A673 (cell line): ENCODE measurements at regions not wholly inside any gene's neighbourhood (a gene's known extent, or its start where the extent isn't known, plus 50 kb on each side); places are given as distances from the start of the nearest gene placed in this dataset.
A peak's percentile ranks its signal among the peaks of the same experiment; 100 is the strongest.

Experiments used
- BruUV-seq: library from RNA; stranded (reverse); fragments of 400-500 nt; replicated peaks from 2 replicates; lab custom pipeline; 2021; lab: Mats Ljungman, UMichigan
- CTCF ChIA-PET: fragments of 300-600 bp; sonication (Branson Sonifier 250); formaldehyde crosslinking; loops from one replicate; lab custom pipeline; 2022; ENCODE audit warnings: antibody characterized with exemption; lab: Charles Lee
- POLR2A ChIA-PET: fragments of 300-600 bp; sonication (Branson Sonifier 250); formaldehyde crosslinking; loops from one replicate; lab custom pipeline; 2022; ENCODE audit warnings: antibody characterized with exemption; ENCODE audit not compliant: low non-redundant PET; lab: Charles Lee
- DNase-seq: peaks from one replicate; pipeline ENCODE4 v3.0.0-alpha.2; 2015; ENCODE audit warnings: low spot score
- H3K27ac ChIP-seq: fragments of 200-600 bp; sonication (generic); 2 replicates; pipeline ENCODE4 v1.5.1; 2016; ENCODE audit warnings: mixed run types, low read depth, mild to moderate bottlenecking, mixed read lengths, antibody characterized with exemption, low read length; ENCODE audit not compliant: poor library complexity, severe bottlenecking
- H3K27me3 ChIP-seq: fragments of 200-600 bp; sonication (generic); replicated peaks from 2 replicates; pipeline ENCODE4 v1.6.1; 2017; ENCODE audit warnings: mixed run types, low read depth, mild to moderate bottlenecking, mixed read lengths, antibody characterized with exemption, low read length; ENCODE audit not compliant: insufficient read depth, poor library complexity
- H3K36me3 ChIP-seq: fragments of 200-600 bp; sonication (generic); 2 replicates; pipeline ENCODE4 v1.6.1; 2016; ENCODE audit warnings: mixed run types, mild to moderate bottlenecking, mixed read lengths, antibody characterized with exemption, low read length; ENCODE audit not compliant: insufficient read depth, poor library complexity, severe bottlenecking
- H3K4me1 ChIP-seq: fragments of 200-600 bp; sonication (generic); 2 replicates; pipeline ENCODE4 v1.6.1; 2017; ENCODE audit warnings: mixed run types, mild to moderate bottlenecking, mixed read lengths, antibody characterized with exemption, low read length; ENCODE audit not compliant: insufficient read depth, poor library complexity, severe bottlenecking
- H3K4me3 ChIP-seq: fragments of 200-600 bp; sonication (generic); 2 replicates; pipeline ENCODE4 v1.5.1; 2016; ENCODE audit warnings: low read depth, mixed run types, mild to moderate bottlenecking, mixed read lengths, low read length; ENCODE audit not compliant: poor library complexity, severe bottlenecking
- H3K9me3 ChIP-seq: fragments of 200-600 bp; sonication (generic); 2 replicates; pipeline ENCODE4 v1.6.1; 2016; ENCODE audit warnings: mixed run types, low read depth, mild to moderate bottlenecking, mixed read lengths, antibody characterized with exemption, low read length; ENCODE audit not compliant: poor library complexity, severe bottlenecking
- CTCF ChIP-seq: fragments of 300-800, 200-600 bp; sonication (generic); conservative IDR thresholded peaks from 2 replicates; pipeline ENCODE4 v1.5.1; 2017; ENCODE audit warnings: low read depth, mild to moderate bottlenecking, antibody characterized with exemption, low read length, moderate library complexity, mixed read lengths
- EZH2 ChIP-seq: fragments of 200-600 bp; sonication (generic); IDR thresholded peaks from 2 replicates; pipeline ENCODE4 v1.6.1; 2017; ENCODE audit warnings: borderline replicate concordance, low read depth, mild to moderate bottlenecking, mixed read lengths, antibody characterized with exemption, low read length; ENCODE audit not compliant: poor library complexity, severe bottlenecking
- intact Hi-C: fragments of 100-400 bp; cut with micrococcal nuclease; formaldehyde crosslinking; loops from one replicate; pipeline ENCODE4 v1.10.0; 2022; ENCODE audit not compliant: unreplicated experiment

- CTCF ChIA-PET, result no interaction called here
- no peak overlapping the region for H3K4me3 ChIP-seq
- no peaks in the 10 kb centered on the region for H3K27me3 ChIP-seq
- H3K9me3 ChIP-seq, result no peaks in the 10 kb centered on the region
- TF ChIP-seq EZH2 (no peak), CTCF (no peak)
- H3K36me3 ChIP-seq, result no peaks in the 10 kb centered on the region
- peak; percentile 32 for DNase-seq
- intact Hi-C loops, result no loop called here
- no peak overlapping the region for H3K27ac ChIP-seq
- no peaks in the 10 kb centered on the region for H3K4me1 ChIP-seq
- BruUV-seq, result no TSS peak
- POLR2A ChIA-PET, result no interaction called here
These were observed 304.8 kb upstream of the FSIP2 start for GRCh38 chr2:185433824-185434223.

GRCh38 chr2:185436787-185437372 lies 301.7 kb upstream of the FSIP2 start:
- TF ChIP-seq CTCF (no peak), EZH2 (no peak)
- H3K27ac ChIP-seq, result no peak overlapping the region
- no peaks in the 10 kb centered on the region for H3K27me3 ChIP-seq
- ChIA-PET CTCF (no interaction called here), POLR2A (no interaction called here)
- DNase-seq, result no peak
- no peak overlapping the region for H3K4me3 ChIP-seq
- no peaks in the 10 kb centered on the region for H3K9me3 ChIP-seq
- no TSS peak for BruUV-seq
- H3K36me3 ChIP-seq, result no peaks in the 10 kb centered on the region
- intact Hi-C loops, result no loop called here
- H3K4me1 ChIP-seq, result no peaks in the 10 kb centered on the region

GRCh38 chr2:185441486-185442005 lies 297.1 kb upstream of the FSIP2 start:
- intact Hi-C loops, result no loop called here
- H3K9me3 ChIP-seq, result no peaks in the 10 kb centered on the region
- ChIA-PET POLR2A (no interaction called here), CTCF (no interaction called here)
- no peaks in the 10 kb centered on the region for H3K4me1 ChIP-seq
- DNase-seq, result no peak
- H3K27ac ChIP-seq, result no peak overlapping the region
- H3K36me3 ChIP-seq, result no peaks in the 10 kb centered on the region
- no peaks in the 10 kb centered on the region for H3K27me3 ChIP-seq
- TF ChIP-seq CTCF, result no peak
- no peak for TF ChIP-seq EZH2
- no peak overlapping the region for H3K4me3 ChIP-seq
- no TSS peak for BruUV-seq
